Sigmoid colon (tissue), 4 donors: ENCODE measurements at regions not wholly inside any gene's neighbourhood (a gene's known extent, or its start where the extent isn't known, plus 50 kb on each side); places are given as distances from the start of the nearest gene placed in this dataset.
"Not testable (repeated sequence)": the region's sequence is repeated elsewhere in the genome, so short reads cannot be mapped to it uniquely, and the experiment has no call there.

Experiments
- CTCF ChIP-seq, 4 experiments: fragments of 450-650 bp in 3 of 4; fragments of 200-600 bp in 1 of 4; IDR thresholded peaks; one replicate each; pipeline ENCODE4 v1.5.1; 2016 to 2019; ENCODE audit warnings: antibody characterized with exemption in 4 of 4, mild to moderate bottlenecking in 3 of 4, moderate library complexity in 2 of 4
- EP300 ChIP-seq, 4 donors: sonication (generic); formaldehyde crosslinking; IDR thresholded peaks; one replicate each; pipeline ENCODE4 v1.6.1; 2017; ENCODE audit warnings: antibody characterized with exemption in 4 of 4
- POLR2A ChIP-seq, 2 donors: fragments of 450-650 bp; IDR thresholded peaks; one replicate each; pipeline ENCODE4 v1.6.1; 2016; ENCODE audit warnings: antibody characterized with exemption in 2 of 2, mild to moderate bottlenecking in 2 of 2, moderate library complexity in 2 of 2
- POLR2AphosphoS5 ChIP-seq, 4 donors: sonication (generic); formaldehyde crosslinking; IDR thresholded peaks; one replicate each; pipeline ENCODE4 v1.6.1; 2017; ENCODE audit warnings: antibody characterized with exemption in 4 of 4

GRCh38 chr6:49304393-49304792, 158.7 kb downstream of the MMUT start:
- TF ChIP-seq CTCF, POLR2AphosphoS5, EP300, POLR2A (IDR thresholded peaks at IDR 0.05): not testable (repeated sequence)
